ENCODE measurements at regions not wholly inside any gene's neighbourhood (a gene's known extent, or its start where the extent isn't known, plus 50 kb on each side); places are given as distances from the start of the nearest gene placed in this dataset.

- H3K4me1 ChIP-seq (ENCODE audit: control insufficient read depth, insufficient read depth, low read length), result no peaks in the 10 kb centered on the region
- peaks cover 52% of the 10 kb centered on the region for H3K27me3 ChIP-seq (ENCODE audit: control insufficient read depth, insufficient read depth, low read length)
These were observed 65.4 kb downstream of the UBIAD1 start for GRCh38 chr1:11338284-11338924.

GRCh38 chr1:11339346-11340232 lies 66.6 kb downstream of the UBIAD1 start:
- Histone ChIP-seq H3K9ac (ENCODE audit: low read depth, low read length) (no peak overlapping the region), H3K4me1 (ENCODE audit: control insufficient read depth, insufficient read depth, low read length) (no peaks in the 10 kb centered on the region), H3K4me3 (ENCODE audit: low read length) (no peak overlapping the region), H3K36me3 (ENCODE audit: insufficient read depth, low read length) (no peaks in the 10 kb centered on the region), H3K4me2 (ENCODE audit: low read length) (no peak overlapping the region), H3K9me3 (replicated peaks; ENCODE audit: low read length) (no peaks in the 10 kb centered on the region), H3K27me3 (ENCODE audit: control insufficient read depth, insufficient read depth, low read length) (peaks cover 59% of the 10 kb centered on the region)

More at GRCh38 chr1:11338284-11338924, 65.4 kb downstream of the UBIAD1 start:
- no peak overlapping the region for H3K4me3 ChIP-seq (ENCODE audit: low read length)
- H3K9me3 ChIP-seq (replicated peaks; ENCODE audit: low read length), result no peaks in the 10 kb centered on the region
- no peak overlapping the region for H3K9ac ChIP-seq (ENCODE audit: low read depth, low read length)
- H3K4me2 ChIP-seq (ENCODE audit: low read length), result no peak overlapping the region
- no peaks in the 10 kb centered on the region for H3K36me3 ChIP-seq (ENCODE audit: insufficient read depth, low read length)

- no peak overlapping the region for H3K9ac ChIP-seq (ENCODE audit: low read depth, low read length)
- peaks cover 61% of the 10 kb centered on the region for H3K27me3 ChIP-seq (ENCODE audit: control insufficient read depth, insufficient read depth, low read length)
- no peaks in the 10 kb centered on the region for H3K36me3 ChIP-seq (ENCODE audit: insufficient read depth, low read length)
- no peak overlapping the region for H3K4me3 ChIP-seq (ENCODE audit: low read length)
- no peaks in the 10 kb centered on the region for H3K9me3 ChIP-seq (replicated peaks; ENCODE audit: low read length)
- H3K4me1 ChIP-seq (ENCODE audit: control insufficient read depth, insufficient read depth, low read length), result no peaks in the 10 kb centered on the region
- H3K4me2 ChIP-seq (ENCODE audit: low read length), result no peak overlapping the region
These were observed 67.2 kb downstream of the UBIAD1 start for GRCh38 chr1:11340233-11340632.

- H3K9me3 ChIP-seq (replicated peaks; ENCODE audit: low read length), result no peaks in the 10 kb centered on the region
- no peak overlapping the region for H3K4me2 ChIP-seq (ENCODE audit: low read length)
- H3K4me1 ChIP-seq (ENCODE audit: control insufficient read depth, insufficient read depth, low read length), result no peaks in the 10 kb centered on the region
- no peak overlapping the region for H3K9ac ChIP-seq (ENCODE audit: low read depth, low read length)
- no peak overlapping the region for H3K4me3 ChIP-seq (ENCODE audit: low read length)
- no peaks in the 10 kb centered on the region for H3K36me3 ChIP-seq (ENCODE audit: insufficient read depth, low read length)
- H3K27me3 ChIP-seq (ENCODE audit: control insufficient read depth, insufficient read depth, low read length), result peaks cover 71% of the 10 kb centered on the region
These were observed 69.0 kb downstream of the UBIAD1 start for GRCh38 chr1:11341901-11342552.

- Histone ChIP-seq H3K4me2 (ENCODE audit: low read length) (no peak overlapping the region), H3K9me3 (replicated peaks; ENCODE audit: low read length) (no peaks in the 10 kb centered on the region), H3K4me1 (ENCODE audit: control insufficient read depth, insufficient read depth, low read length) (no peaks in the 10 kb centered on the region), H3K9ac (ENCODE audit: low read depth, low read length) (no peak overlapping the region), H3K36me3 (ENCODE audit: insufficient read depth, low read length) (no peaks in the 10 kb centered on the region), H3K4me3 (ENCODE audit: low read length) (no peak overlapping the region), H3K27me3 (ENCODE audit: control insufficient read depth, insufficient read depth, low read length) (peaks cover 74% of the 10 kb centered on the region)
These were observed 69.6 kb downstream of the UBIAD1 start for GRCh38 chr1:11342621-11343032.

- Histone ChIP-seq H3K4me3 (ENCODE audit: low read length) (no peak overlapping the region), H3K27me3 (ENCODE audit: control insufficient read depth, insufficient read depth, low read length) (peaks cover 47% of the 10 kb centered on the region), H3K4me1 (ENCODE audit: control insufficient read depth, insufficient read depth, low read length) (no peaks in the 10 kb centered on the region), H3K4me2 (ENCODE audit: low read length) (no peak overlapping the region), H3K9me3 (replicated peaks; ENCODE audit: low read length) (peaks cover 4% of the 10 kb centered on the region), H3K9ac (ENCODE audit: low read depth, low read length) (no peak overlapping the region), H3K36me3 (ENCODE audit: insufficient read depth, low read length) (no peaks in the 10 kb centered on the region)
These were observed 73.1 kb downstream of the UBIAD1 start for GRCh38 chr1:11345971-11346715.

GRCh38 chr1:11350265-11350664 lies 77.3 kb downstream of the UBIAD1 start:
- Histone ChIP-seq H3K27me3 (ENCODE audit: control insufficient read depth, insufficient read depth, low read length) (peaks cover 34% of the 10 kb centered on the region), H3K36me3 (ENCODE audit: insufficient read depth, low read length) (no peaks in the 10 kb centered on the region), H3K4me1 (ENCODE audit: control insufficient read depth, insufficient read depth, low read length) (no peaks in the 10 kb centered on the region), H3K4me3 (ENCODE audit: low read length) (no peak overlapping the region), H3K4me2 (ENCODE audit: low read length) (no peak overlapping the region), H3K9me3 (replicated peaks; ENCODE audit: low read length) (peaks cover 4% of the 10 kb centered on the region), H3K9ac (ENCODE audit: low read depth, low read length) (no peak overlapping the region)

- Histone ChIP-seq H3K36me3 (ENCODE audit: insufficient read depth, low read length) (no peaks in the 10 kb centered on the region), H3K9ac (ENCODE audit: low read depth, low read length) (no peak overlapping the region), H3K4me3 (ENCODE audit: low read length) (no peak overlapping the region), H3K4me1 (ENCODE audit: control insufficient read depth, insufficient read depth, low read length) (no peaks in the 10 kb centered on the region), H3K9me3 (replicated peaks; ENCODE audit: low read length) (peaks cover 4% of the 10 kb centered on the region), H3K4me2 (ENCODE audit: low read length) (no peak overlapping the region), H3K27me3 (ENCODE audit: control insufficient read depth, insufficient read depth, low read length) (peaks cover 29% of the 10 kb centered on the region)
These were observed 79.2 kb downstream of the UBIAD1 start for GRCh38 chr1:11352058-11352715.

- Histone ChIP-seq H3K4me2 (ENCODE audit: low read length) (no peak overlapping the region), H3K4me1 (ENCODE audit: control insufficient read depth, insufficient read depth, low read length) (no peaks in the 10 kb centered on the region)
These were observed 80.1 kb downstream of the UBIAD1 start for GRCh38 chr1:11352816-11353799.

More at GRCh38 chr1:11352816-11353799, 80.1 kb downstream of the UBIAD1 start:
- Histone ChIP-seq H3K27me3 (ENCODE audit: control insufficient read depth, insufficient read depth, low read length) (peaks cover 34% of the 10 kb centered on the region), H3K36me3 (ENCODE audit: insufficient read depth, low read length) (no peaks in the 10 kb centered on the region), H3K9ac (ENCODE audit: low read depth, low read length) (no peak overlapping the region), H3K4me3 (ENCODE audit: low read length) (no peak overlapping the region), H3K9me3 (replicated peaks; ENCODE audit: low read length) (peaks cover 4% of the 10 kb centered on the region)

Data from skeletal muscle satellite cell (primary cell).